Esophagus squamous epithelium (tissue), 4 donors: ENCODE measurements at regions not wholly inside any gene's neighbourhood (a gene's known extent, or its start where the extent isn't known, plus 50 kb on each side); places are given as distances from the start of the nearest gene placed in this dataset.

Experiments used
- POLR2A ChIP-seq, 4 donors: fragments of 450-650 bp; IDR thresholded peaks; one replicate each; pipeline ENCODE4 v1.6.1; 2017; ENCODE audit warnings: antibody characterized with exemption in 4 of 4, mild to moderate bottlenecking in 4 of 4, moderate library complexity in 3 of 4
- TF ChIP-seq, protein P1 (sequence below), 6 experiments: fragments of 450-650 bp in 4 of 6; fragments of 200-600 bp in 2 of 6; sonication (generic) in 2 of 6; IDR thresholded peaks; one replicate each; pipeline ENCODE4 v1.5.1; 2016 to 2019; ENCODE audit warnings: antibody characterized with exemption in 6 of 6, mild to moderate bottlenecking in 4 of 6, moderate library complexity in 4 of 6

DNA sequence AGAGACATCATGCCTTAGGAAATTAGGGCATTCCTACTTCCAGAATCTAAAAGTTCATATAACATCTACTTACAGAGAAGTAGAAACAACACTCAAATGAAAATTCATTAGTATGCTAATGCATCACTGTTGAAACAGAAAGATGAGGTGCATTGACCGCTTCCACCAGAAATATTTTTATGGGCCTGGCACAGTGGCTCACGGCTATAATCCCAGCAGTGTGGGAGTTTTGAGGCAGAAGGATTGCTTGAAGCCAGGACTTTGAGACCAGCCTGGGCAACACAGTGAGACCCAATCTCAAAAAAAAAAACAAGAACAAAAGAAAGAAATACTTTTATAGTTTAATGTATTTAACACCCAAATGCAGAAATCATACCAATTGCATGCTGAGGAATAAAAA, 220.9 kb downstream of the SKIDA1 start:
- TF ChIP-seq, protein P1, sequence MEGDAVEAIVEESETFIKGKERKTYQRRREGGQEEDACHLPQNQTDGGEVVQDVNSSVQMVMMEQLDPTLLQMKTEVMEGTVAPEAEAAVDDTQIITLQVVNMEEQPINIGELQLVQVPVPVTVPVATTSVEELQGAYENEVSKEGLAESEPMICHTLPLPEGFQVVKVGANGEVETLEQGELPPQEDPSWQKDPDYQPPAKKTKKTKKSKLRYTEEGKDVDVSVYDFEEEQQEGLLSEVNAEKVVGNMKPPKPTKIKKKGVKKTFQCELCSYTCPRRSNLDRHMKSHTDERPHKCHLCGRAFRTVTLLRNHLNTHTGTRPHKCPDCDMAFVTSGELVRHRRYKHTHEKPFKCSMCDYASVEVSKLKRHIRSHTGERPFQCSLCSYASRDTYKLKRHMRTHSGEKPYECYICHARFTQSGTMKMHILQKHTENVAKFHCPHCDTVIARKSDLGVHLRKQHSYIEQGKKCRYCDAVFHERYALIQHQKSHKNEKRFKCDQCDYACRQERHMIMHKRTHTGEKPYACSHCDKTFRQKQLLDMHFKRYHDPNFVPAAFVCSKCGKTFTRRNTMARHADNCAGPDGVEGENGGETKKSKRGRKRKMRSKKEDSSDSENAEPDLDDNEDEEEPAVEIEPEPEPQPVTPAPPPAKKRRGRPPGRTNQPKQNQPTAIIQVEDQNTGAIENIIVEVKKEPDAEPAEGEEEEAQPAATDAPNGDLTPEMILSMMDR (IDR thresholded peaks at IDR 0.05): no peak
- TF ChIP-seq POLR2A (IDR thresholded peaks at IDR 0.05): no peak
